Esophagus squamous epithelium (tissue), 5 donors: ENCODE measurements at regions not wholly inside any gene's neighbourhood (a gene's known extent, or its start where the extent isn't known, plus 50 kb on each side); places are given as distances from the start of the nearest gene placed in this dataset.

Source experiments
- DNase-seq: peaks from one replicate; lab custom pipeline; 2025; lab: John Stamatoyannopoulos, UW
- H3K27ac ChIP-seq, 4 donors: fragments of 200-600 bp; sonication (generic); one replicate each; pipeline ENCODE4 v1.5.1; 2016 to 2019; ENCODE audit warnings: mild to moderate bottlenecking in 1 of 4
- H3K27me3 ChIP-seq, 4 donors: fragments of 200-600 bp; sonication (generic); 1 replicate in 3 of 4; 2 replicates in 1 of 4; pipeline versions ENCODE4 v1.5.1 to v1.6.0; 2017 to 2021; ENCODE audit warnings: antibody characterized with exemption in 1 of 4
- H3K36me3 ChIP-seq, 3 donors: fragments of 200-600 bp; sonication (generic); one replicate each; pipeline ENCODE4 v1.5.1; 2016 to 2019
- H3K4me1 ChIP-seq, 3 donors: fragments of 200-600 bp; sonication (generic); one replicate each; pipeline ENCODE4 v1.5.1; 2017 to 2019
- H3K4me3 ChIP-seq, 4 donors: fragments of 200-600 bp; sonication (generic); 1 replicate in 3 of 4; 2 replicates in 1 of 4; pipeline ENCODE4 v1.5.1; 2016 to 2019; ENCODE audit warnings: mild to moderate bottlenecking in 2 of 4, moderate library complexity in 1 of 4
- H3K9me3 ChIP-seq, 3 donors: fragments of 200-600 bp; sonication (generic); one replicate each; pipeline ENCODE4 v1.5.1; 2016 to 2019
- POLR2A ChIP-seq, 4 donors: fragments of 450-650 bp; IDR thresholded peaks; one replicate each; pipeline ENCODE4 v1.6.1; 2017; ENCODE audit warnings: antibody characterized with exemption in 4 of 4, mild to moderate bottlenecking in 4 of 4, moderate library complexity in 3 of 4
- WGBS, 2 donors: methylation state at CpG; one replicate each; pipeline ENCODE4 v1.1.5; 2018; 5-methylcytosine and 5-hydroxymethylcytosine counted together
- intact Hi-C: fragments of 100-400 bp; cut with DNase I; formaldehyde crosslinking; loops from one replicate; pipeline ENCODE4 v1.15.0; 2022
- TF ChIP-seq, protein P1 (sequence below), 6 experiments: fragments of 450-650 bp in 4 of 6; fragments of 200-600 bp in 2 of 6; sonication (generic) in 2 of 6; IDR thresholded peaks; one replicate each; pipeline ENCODE4 v1.5.1; 2016 to 2019; ENCODE audit warnings: antibody characterized with exemption in 6 of 6, mild to moderate bottlenecking in 4 of 6, moderate library complexity in 4 of 6
- donor health status: DM: yes; HTN: yes; CAD: no.

DNA sequence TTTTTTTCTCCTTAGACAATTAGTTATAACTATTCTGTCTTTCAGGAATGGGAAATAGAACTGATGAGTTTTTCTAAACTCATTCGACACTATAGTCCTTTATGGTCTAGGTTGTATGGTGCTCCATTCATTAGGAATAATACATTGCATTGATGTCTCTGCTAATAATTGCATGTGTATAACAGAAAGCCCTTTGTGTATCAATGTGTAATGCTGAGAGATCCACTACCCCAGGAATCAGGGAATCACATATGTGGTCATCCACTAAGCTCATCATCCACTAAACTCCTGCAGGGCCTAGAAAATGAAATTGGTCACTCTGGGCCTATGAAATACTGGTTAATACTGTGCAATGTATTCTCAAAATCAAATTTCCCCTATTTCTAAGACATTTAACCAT lies 242.0 kb upstream of the CDH18 start:
- H3K4me1 ChIP-seq, result no peaks in the 10 kb centered on the region
- H3K4me3 ChIP-seq, result no peak overlapping the region
- WGBS, 2 donors, result 56 to 71% methylated on average over 1 of the region's 1 CpG
- TF ChIP-seq, protein P1, sequence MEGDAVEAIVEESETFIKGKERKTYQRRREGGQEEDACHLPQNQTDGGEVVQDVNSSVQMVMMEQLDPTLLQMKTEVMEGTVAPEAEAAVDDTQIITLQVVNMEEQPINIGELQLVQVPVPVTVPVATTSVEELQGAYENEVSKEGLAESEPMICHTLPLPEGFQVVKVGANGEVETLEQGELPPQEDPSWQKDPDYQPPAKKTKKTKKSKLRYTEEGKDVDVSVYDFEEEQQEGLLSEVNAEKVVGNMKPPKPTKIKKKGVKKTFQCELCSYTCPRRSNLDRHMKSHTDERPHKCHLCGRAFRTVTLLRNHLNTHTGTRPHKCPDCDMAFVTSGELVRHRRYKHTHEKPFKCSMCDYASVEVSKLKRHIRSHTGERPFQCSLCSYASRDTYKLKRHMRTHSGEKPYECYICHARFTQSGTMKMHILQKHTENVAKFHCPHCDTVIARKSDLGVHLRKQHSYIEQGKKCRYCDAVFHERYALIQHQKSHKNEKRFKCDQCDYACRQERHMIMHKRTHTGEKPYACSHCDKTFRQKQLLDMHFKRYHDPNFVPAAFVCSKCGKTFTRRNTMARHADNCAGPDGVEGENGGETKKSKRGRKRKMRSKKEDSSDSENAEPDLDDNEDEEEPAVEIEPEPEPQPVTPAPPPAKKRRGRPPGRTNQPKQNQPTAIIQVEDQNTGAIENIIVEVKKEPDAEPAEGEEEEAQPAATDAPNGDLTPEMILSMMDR (IDR thresholded peaks at IDR 0.05), result no peak
- no peak for TF ChIP-seq POLR2A (IDR thresholded peaks at IDR 0.05)
- no peaks in the 10 kb centered on the region for H3K27me3 ChIP-seq
- H3K27ac ChIP-seq, result no peak overlapping the region
- H3K9me3 ChIP-seq, result no peaks in the 10 kb centered on the region
- DNase-seq, result no peak
- intact Hi-C loops, result no loop called here
- H3K36me3 ChIP-seq, result no peaks in the 10 kb centered on the region

DNA sequence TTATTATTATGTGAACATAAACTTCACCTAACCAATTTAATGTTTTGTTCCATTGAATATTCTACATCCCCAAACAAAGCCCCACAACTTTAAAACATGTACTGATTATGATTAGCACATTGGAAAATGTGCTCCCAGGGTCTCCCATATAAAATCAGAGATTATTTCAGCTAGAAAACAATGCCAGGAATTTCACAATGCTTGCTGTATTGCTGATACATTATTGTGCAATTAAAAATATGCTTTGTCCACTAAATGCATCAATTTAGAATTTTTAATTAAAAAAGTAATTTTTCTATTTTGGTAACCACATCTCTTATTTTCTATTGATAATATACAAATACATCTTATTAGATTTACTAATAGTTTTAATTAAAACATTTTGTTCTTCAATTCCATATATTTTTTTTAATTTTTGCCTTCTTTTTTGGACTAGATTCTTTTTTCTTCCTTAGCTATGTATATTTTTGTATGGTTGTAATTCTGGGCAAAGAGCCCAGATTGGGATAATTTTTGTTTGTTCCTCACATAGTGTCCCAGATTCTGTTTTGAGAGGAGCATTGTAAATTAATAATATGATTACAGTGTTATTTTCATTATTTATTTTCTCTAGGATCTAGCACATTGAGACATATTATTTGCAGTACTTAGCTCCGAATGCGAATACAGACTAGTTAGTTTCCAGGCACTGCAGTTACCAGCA lies 241.5 kb upstream of the CDH18 start:
- 67 to 71% methylated on average over 2 of the region's 2 CpGs for WGBS, 2 donors

DNA sequence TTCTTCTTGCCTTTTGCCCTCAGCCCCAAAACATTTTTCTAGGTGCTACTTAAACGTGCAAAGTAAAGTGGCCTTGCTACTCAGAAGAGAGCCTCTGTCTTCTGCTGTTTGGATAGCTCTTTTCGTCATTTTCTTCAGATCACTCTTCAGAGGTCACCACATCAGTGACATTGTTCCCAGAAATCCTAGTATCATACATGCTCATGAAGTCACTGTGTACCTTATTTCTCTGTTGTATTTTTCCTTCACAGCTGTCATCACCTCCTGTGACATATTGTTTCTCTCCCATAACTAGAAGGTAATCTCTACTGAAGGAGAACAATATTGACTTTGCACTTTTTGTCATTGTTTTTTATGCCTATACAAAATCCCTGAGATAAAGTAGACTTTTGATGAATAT lies 237.0 kb upstream of the CDH18 start:
- WGBS, 2 donors, result 76 to 77% methylated on average over 2 of the region's 2 CpGs
- no peaks in the 10 kb centered on the region for H3K9me3 ChIP-seq

More for the DNA sequence above, 241.5 kb upstream of the CDH18 start:
- no peak for TF ChIP-seq POLR2A (IDR thresholded peaks at IDR 0.05)
- TF ChIP-seq, protein P1 (IDR thresholded peaks at IDR 0.05), result no peak
- Histone ChIP-seq H3K4me3 (no peak overlapping the region), H3K4me1 (no peaks in the 10 kb centered on the region), H3K9me3 (no peaks in the 10 kb centered on the region), H3K27ac (no peak overlapping the region), H3K27me3 (no peaks in the 10 kb centered on the region), H3K36me3 (no peaks in the 10 kb centered on the region)
- no peak for DNase-seq
- intact Hi-C loops, result no loop called here

DNA sequence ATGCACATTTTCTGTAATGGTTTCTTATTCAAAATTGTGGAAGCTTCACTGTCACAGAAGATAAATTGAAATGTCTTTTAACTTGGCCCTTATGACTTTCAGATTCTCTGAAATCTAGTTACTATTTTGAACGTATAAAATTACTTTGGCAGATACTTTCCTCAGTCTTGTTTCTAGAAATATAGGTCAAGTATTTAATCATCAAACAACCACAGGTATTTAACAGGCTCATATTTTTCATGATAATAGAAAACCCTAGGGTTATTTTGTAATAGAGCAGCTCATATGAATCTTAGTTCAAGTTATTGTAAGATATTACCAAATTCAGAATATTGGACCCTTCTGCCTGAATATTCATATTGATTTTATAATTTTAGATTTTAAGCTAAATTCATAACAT lies 236.0 kb upstream of the CDH18 start:
- no peak overlapping the region for H3K4me3 ChIP-seq
- no peaks in the 10 kb centered on the region for H3K27me3 ChIP-seq
- intact Hi-C loops, result no loop called here
- DNase-seq, result no peak
- WGBS, 2 donors, result 19 to 29% methylated on average over 1 of the region's 1 CpG
- H3K9me3 ChIP-seq, result no peaks in the 10 kb centered on the region
- H3K4me1 ChIP-seq, result no peaks in the 10 kb centered on the region
- H3K27ac ChIP-seq, result no peak overlapping the region
- no peaks in the 10 kb centered on the region for H3K36me3 ChIP-seq
- TF ChIP-seq, protein P1 (IDR thresholded peaks at IDR 0.05), result no peak
- TF ChIP-seq POLR2A (IDR thresholded peaks at IDR 0.05), result no peak

More for the DNA sequence above, 237.0 kb upstream of the CDH18 start:
- DNase-seq, result no peak
- no peak overlapping the region for H3K27ac ChIP-seq
- H3K36me3 ChIP-seq, result no peaks in the 10 kb centered on the region
- intact Hi-C loops, result no loop called here
- TF ChIP-seq POLR2A (IDR thresholded peaks at IDR 0.05), result no peak
- TF ChIP-seq, protein P1 (IDR thresholded peaks at IDR 0.05), result no peak
- no peaks in the 10 kb centered on the region for H3K27me3 ChIP-seq
- no peak overlapping the region for H3K4me3 ChIP-seq
- no peaks in the 10 kb centered on the region for H3K4me1 ChIP-seq

DNA sequence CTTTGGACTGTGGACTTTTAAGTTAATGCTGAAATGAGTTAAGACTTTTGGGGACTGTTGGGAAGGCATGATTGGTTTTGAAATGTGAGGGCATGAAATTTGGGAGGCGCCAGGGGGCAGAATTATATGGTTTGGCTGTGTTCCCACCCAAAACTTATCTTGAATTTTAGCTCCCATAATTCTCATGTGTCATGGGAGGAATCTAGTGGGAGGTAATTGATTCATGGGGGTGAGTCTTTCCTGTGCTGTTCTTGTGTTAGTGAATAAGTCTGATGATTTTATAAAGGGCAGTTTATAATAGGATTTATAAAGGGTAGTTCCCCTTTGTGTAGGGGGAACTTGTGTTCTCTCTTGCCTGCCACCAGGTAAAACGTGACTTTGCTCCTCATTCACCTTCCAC lies 235.5 kb upstream of the CDH18 start:
- WGBS, 2 donors, result 37 to 45% methylated on average over 2 of the region's 2 CpGs
- H3K27ac ChIP-seq, result no peak overlapping the region
- no peaks in the 10 kb centered on the region for H3K36me3 ChIP-seq
- TF ChIP-seq, protein P1 (IDR thresholded peaks at IDR 0.05), result no peak
- TF ChIP-seq POLR2A (IDR thresholded peaks at IDR 0.05), result no peak
- intact Hi-C loops, result no loop called here
- no peaks in the 10 kb centered on the region for H3K9me3 ChIP-seq
- H3K4me1 ChIP-seq, result no peaks in the 10 kb centered on the region
- DNase-seq, result no peak
- no peaks in the 10 kb centered on the region for H3K27me3 ChIP-seq
- H3K4me3 ChIP-seq, result no peak overlapping the region
